Ovary (tissue), 7 donors: ENCODE measurements at regions not wholly inside any gene's neighbourhood (a gene's known extent, or its start where the extent isn't known, plus 50 kb on each side); places are given as distances from the start of the nearest gene placed in this dataset.

Experiments
- DNase-seq, 5 donors: peaks; one replicate each; pipeline ENCODE4 v3.0.0-alpha.2; 2019 to 2020
- H3K27ac ChIP-seq, 2 donors: fragments of 200-600 bp; one replicate each; pipeline versions ENCODE4 v1.5.1 to v1.8.0; 2019 to 2022
- H3K27me3 ChIP-seq: fragments of 200-600 bp; one replicate; pipeline ENCODE4 v1.8.0; 2022
- H3K36me3 ChIP-seq: fragments of 200-600 bp; sonication (generic); one replicate; pipeline ENCODE4 v1.5.1; 2019
- H3K4me1 ChIP-seq: one replicate; pipeline ENCODE4 v1.8.1; 2013; ENCODE audit warnings: mild to moderate bottlenecking, moderate library complexity; ENCODE audit not compliant: insufficient read depth
- H3K4me3 ChIP-seq: fragments of 200-600 bp; sonication (generic); one replicate; pipeline ENCODE4 v1.5.1; 2017
- H3K9me3 ChIP-seq, 2 donors: fragments of 200-600 bp in 1 of 2; sonication (generic) in 1 of 2; one replicate each; pipeline versions ENCODE4 v1.5.1 to v1.8.1; 2013 to 2019; ENCODE audit warnings: mild to moderate bottlenecking in 1 of 2, moderate library complexity in 1 of 2
- EP300 ChIP-seq: sonication (generic); formaldehyde crosslinking; IDR thresholded peaks from one replicate; pipeline ENCODE4 v1.6.1; 2017; ENCODE audit warnings: antibody characterized with exemption
- POLR2A ChIP-seq: fragments of 450-650 bp; IDR thresholded peaks from one replicate; pipeline ENCODE4 v1.6.1; 2017; ENCODE audit warnings: antibody characterized with exemption, mild to moderate bottlenecking, moderate library complexity
- WGBS, 3 donors: extraction: QIAGEN DNeasy Blood & Tissue Kit in 1 of 3; methylation state at CpG; one replicate each; pipeline versions ENCODE4 v1.1.5 to v1.1.7; 2013 to 2017; 5-methylcytosine and 5-hydroxymethylcytosine counted together
- intact Hi-C, 4 donors: fragments of 100-400 bp; cut with DNase I; formaldehyde crosslinking; loops; one replicate each; pipeline versions ENCODE4 v1.11.0 to v1.15.1; 2022 to 2023
- TF ChIP-seq, protein P1 (sequence below), 3 donors: fragments of 450-650 bp in 2 of 3; fragments of 200-600 bp in 1 of 3; IDR thresholded peaks; one replicate each; pipeline versions ENCODE4 v1.5.1 to v1.8.0; 2016 to 2022; ENCODE audit warnings: antibody characterized with exemption in 3 of 3, mild to moderate bottlenecking in 1 of 3
- donor health status: DM: no; HTN: no; CAD: no; lungs with moderate emphysema.
- donor health status: DM: no; HTN: no; CAD: no.
- donor health status: Bipolar disorder and iron deficiency.
- donor health status: DM: no; HTN: no; CAD: no.
- donor health status: DM: yes; HTN: yes; CAD: no.

DNA sequence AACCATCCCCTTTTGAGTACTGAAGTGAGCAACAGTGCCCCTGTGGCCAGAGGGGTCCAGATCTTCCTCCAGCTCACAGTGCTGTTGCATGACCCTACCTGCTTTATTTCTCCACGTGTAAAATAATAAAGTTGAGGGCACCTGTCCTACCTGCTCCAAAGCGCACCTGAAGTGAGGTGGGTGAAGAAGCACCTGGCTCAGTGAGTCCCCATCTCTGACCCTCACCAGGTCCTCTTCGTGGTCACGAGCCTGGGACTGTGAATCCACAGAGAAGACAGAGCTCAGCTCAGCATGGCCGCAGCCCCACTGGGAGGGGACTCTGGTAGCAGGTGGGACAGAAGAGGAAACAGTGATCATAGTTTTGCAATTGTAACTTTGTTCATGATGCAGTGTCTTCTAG is 976.7 kb upstream of the TMEM132C start:
- WGBS, 3 donors = 85 to 91% (median 86%) methylated on average over 5 of the region's 5 CpGs
- intact Hi-C loops = no loop called here
- H3K27me3 ChIP-seq = no peaks in the 10 kb centered on the region
- H3K36me3 ChIP-seq = no peaks in the 10 kb centered on the region
- H3K4me3 ChIP-seq = no peak overlapping the region
- no peaks in the 10 kb centered on the region for H3K9me3 ChIP-seq
- TF ChIP-seq POLR2A = no peak
- TF ChIP-seq, protein P1, sequence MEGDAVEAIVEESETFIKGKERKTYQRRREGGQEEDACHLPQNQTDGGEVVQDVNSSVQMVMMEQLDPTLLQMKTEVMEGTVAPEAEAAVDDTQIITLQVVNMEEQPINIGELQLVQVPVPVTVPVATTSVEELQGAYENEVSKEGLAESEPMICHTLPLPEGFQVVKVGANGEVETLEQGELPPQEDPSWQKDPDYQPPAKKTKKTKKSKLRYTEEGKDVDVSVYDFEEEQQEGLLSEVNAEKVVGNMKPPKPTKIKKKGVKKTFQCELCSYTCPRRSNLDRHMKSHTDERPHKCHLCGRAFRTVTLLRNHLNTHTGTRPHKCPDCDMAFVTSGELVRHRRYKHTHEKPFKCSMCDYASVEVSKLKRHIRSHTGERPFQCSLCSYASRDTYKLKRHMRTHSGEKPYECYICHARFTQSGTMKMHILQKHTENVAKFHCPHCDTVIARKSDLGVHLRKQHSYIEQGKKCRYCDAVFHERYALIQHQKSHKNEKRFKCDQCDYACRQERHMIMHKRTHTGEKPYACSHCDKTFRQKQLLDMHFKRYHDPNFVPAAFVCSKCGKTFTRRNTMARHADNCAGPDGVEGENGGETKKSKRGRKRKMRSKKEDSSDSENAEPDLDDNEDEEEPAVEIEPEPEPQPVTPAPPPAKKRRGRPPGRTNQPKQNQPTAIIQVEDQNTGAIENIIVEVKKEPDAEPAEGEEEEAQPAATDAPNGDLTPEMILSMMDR (IDR thresholded peaks at IDR 0.05) = no peak
- TF ChIP-seq EP300 = no peak
- H3K4me1 ChIP-seq = no peaks in the 10 kb centered on the region
- DNase-seq = no peak
- no peak overlapping the region for H3K27ac ChIP-seq

DNA sequence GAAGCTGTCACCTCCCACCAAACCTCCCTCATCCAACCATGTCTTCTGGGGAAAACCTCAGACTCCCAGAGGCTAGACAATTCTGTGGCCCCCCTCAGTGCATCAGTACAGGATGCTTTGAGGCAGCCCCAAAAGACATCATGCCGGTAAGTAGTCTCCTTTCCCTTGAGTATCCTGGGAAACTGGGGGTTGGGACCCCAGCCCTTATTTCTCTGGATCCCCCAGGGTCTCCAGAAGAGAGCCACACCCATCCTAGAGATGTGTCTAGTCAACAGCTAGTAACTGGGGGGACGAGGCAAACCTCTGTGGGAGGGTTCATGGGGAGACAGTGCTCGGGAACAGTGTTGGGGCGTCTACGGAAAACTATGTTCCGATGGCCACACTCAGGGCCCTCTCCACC is 974.2 kb upstream of the TMEM132C start:
- Histone ChIP-seq H3K27ac (no peak overlapping the region), H3K9me3 (no peaks in the 10 kb centered on the region), H3K27me3 (no peaks in the 10 kb centered on the region), H3K4me1 (no peaks in the 10 kb centered on the region), H3K4me3 (no peak overlapping the region), H3K36me3 (no peaks in the 10 kb centered on the region)
- intact Hi-C loops = loop anchor here in 1 of 4 donors (1.0 kb wide), 1 partner anchor 482 kb away; no protein-coding TSS in a partner anchor
- no peak for DNase-seq
- no peak for TF ChIP-seq POLR2A
- TF ChIP-seq, protein P1 (IDR thresholded peaks at IDR 0.05) = no peak
- no peak for TF ChIP-seq EP300
- 87 to 90% (median 88%) methylated on average over 6 of the region's 6 CpGs for WGBS, 3 donors

DNA sequence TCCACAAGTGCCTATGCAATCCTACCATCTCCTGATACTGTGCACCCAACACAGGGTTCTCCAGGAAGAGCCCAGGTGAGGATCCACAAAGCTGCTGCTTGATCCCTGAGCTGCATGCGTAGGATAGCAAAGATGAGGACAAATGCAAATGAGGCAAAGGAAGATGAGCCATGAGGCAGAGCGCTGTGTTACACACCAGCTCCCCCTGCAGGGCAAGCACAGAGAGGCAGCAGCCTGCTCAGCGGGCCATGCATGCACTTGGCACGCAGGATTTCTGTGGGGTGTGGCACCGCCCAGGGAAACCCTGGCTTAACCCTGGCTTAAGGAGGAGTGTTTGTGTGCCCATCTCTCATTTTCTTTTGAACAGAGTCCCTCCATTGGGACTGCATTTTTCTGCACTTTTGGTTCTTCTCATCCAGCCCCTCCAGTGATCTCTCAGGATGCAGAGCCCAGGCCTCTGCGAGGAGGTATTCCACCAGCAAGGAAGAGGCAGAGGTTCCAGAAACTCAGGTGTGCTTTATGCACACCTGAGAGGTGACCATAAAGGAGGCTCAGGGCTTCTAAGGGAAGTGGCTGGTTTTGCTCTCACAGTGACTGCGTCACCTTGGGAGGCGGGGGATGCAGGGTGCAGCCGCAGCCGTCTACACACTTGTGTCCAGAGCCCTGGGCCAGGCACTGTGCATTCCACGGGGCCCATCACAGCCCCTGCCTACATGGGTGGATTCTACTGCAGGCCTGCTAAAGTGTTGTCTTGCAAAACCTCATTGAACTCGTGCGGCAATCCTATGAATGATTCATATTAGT is 973.3 kb upstream of the TMEM132C start:
- DNase-seq = peak in 1 of 5 donors; percentile 40
- Histone ChIP-seq H3K27me3 (no peaks in the 10 kb centered on the region), H3K9me3 (no peaks in the 10 kb centered on the region), H3K4me1 (no peaks in the 10 kb centered on the region), H3K27ac (no peak overlapping the region), H3K36me3 (no peaks in the 10 kb centered on the region), H3K4me3 (no peak overlapping the region)
- WGBS, 3 donors = 61 to 70% (median 64%) methylated on average over 13 of the region's 13 CpGs
- intact Hi-C loops = loop anchor here in 1 of 4 donors (1.0 kb wide), 1 partner anchor 483 kb away; no protein-coding TSS in a partner anchor
- TF ChIP-seq EP300 (no peak), POLR2A (no peak)
- TF ChIP-seq, protein P1 (IDR thresholded peaks at IDR 0.05) = no peak

DNA sequence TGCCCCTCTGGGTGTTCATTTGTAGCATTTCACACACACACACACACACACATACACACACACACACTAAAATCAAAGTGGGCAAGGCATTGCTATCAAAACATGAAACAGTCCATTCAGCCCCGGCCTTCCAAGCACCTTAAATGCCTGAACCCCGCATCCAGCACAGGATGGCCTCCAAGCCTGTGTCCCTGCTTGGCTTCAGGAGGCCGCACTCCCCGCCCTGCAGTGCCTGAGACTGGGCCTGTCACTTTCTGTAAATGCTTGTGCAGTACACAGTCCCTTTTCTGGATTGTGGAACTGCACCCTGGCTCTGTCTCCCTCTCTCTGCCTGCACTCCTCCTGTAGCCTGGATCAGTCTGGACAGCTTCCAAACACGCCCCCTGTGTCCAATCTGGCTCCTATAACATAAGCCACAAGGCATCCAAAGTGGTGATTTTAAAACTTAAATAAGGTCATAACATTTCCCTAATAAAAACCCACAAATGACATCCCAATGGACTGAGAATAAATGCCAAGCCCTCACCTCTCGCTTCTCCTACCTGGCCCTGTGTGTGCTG is 972.2 kb upstream of the TMEM132C start:
- H3K9me3 ChIP-seq = no peaks in the 10 kb centered on the region
- no peaks in the 10 kb centered on the region for H3K27me3 ChIP-seq
- TF ChIP-seq POLR2A = no peak
- TF ChIP-seq, protein P1 (IDR thresholded peaks at IDR 0.05) = no peak
- no peak for TF ChIP-seq EP300
- H3K4me1 ChIP-seq = no peaks in the 10 kb centered on the region
- 68 to 76% (median 71%) methylated on average over 6 of the region's 6 CpGs for WGBS, 3 donors
- no peak overlapping the region for H3K4me3 ChIP-seq
- H3K27ac ChIP-seq = no peak overlapping the region
- H3K36me3 ChIP-seq = no peaks in the 10 kb centered on the region
- no peak for DNase-seq
- intact Hi-C loops = no loop called here
